CD4-positive, alpha-beta T cell (primary cell): ENCODE measurements at regions not wholly inside any gene's neighbourhood (a gene's known extent, or its start where the extent isn't known, plus 50 kb on each side); places are given as distances from the start of the nearest gene placed in this dataset.

Experiments
- ATAC-seq: fragments of 200-7000 bp; cut with Tn5 transposase; one replicate; pipeline ENCODE4 v1.10.0; 2022; ENCODE audit warnings: mild to moderate bottlenecking; ENCODE audit not compliant: poor library complexity
- CTCF ChIA-PET: fragments of 350-600 bp; sonication (Branson Sonifier 250); formaldehyde crosslinking; loops from one replicate; lab custom pipeline; 2021; ENCODE audit warnings: antibody characterized with exemption, inconsistent platforms; lab: Charles Lee
- POLR2A ChIA-PET: fragments of 350-600 bp; sonication (Branson Sonifier 250); formaldehyde crosslinking; loops from one replicate; lab custom pipeline; 2021; ENCODE audit warnings: antibody characterized with exemption, inconsistent platforms; lab: Charles Lee
- DNase-seq, 14 experiments: peaks; one replicate each; pipeline ENCODE4 v3.0.0-alpha.2; 2013 to 2020; ENCODE audit warnings: mixed read lengths in 2 of 14
- H3K27ac ChIP-seq, 2 donors: one replicate each; pipeline versions ENCODE4 v1.5.1 to v1.7.0; 2013; ENCODE audit warnings: low read length in 2 of 2, low read depth in 1 of 2, mild to moderate bottlenecking in 1 of 2
- H3K27me3 ChIP-seq, 2 experiments: 1 replicate in 1 of 2; 2 replicates in 1 of 2; pipeline versions ENCODE4 v1.6.1 to v1.7.0; 2013; ENCODE audit warnings: low read length in 2 of 2, control low read depth in 1 of 2, mild to moderate bottlenecking in 1 of 2, moderate library complexity in 1 of 2; ENCODE audit not compliant: insufficient read depth in 2 of 2, control insufficient read depth in 1 of 2
- H3K36me3 ChIP-seq: one replicate; pipeline ENCODE4 v1.6.1; 2013; ENCODE audit warnings: low read length, control low read depth; ENCODE audit not compliant: insufficient read depth
- H3K4me1 ChIP-seq: one replicate; pipeline ENCODE4 v1.6.1; 2013; ENCODE audit warnings: low read length, control low read depth; ENCODE audit not compliant: insufficient read depth
- H3K4me3 ChIP-seq: one replicate; pipeline ENCODE4 v1.5.1; 2013; ENCODE audit warnings: mild to moderate bottlenecking, low read length, moderate library complexity
- H3K9me3 ChIP-seq, 2 experiments: 1 replicate in 1 of 2; 2 replicates in 1 of 2; pipeline versions ENCODE4 v1.6.1 to v1.7.0; 2013; ENCODE audit warnings: low read length in 2 of 2, mild to moderate bottlenecking in 2 of 2, control low read depth in 1 of 2, moderate library complexity in 1 of 2; ENCODE audit not compliant: control insufficient read depth in 1 of 2, insufficient read depth in 1 of 2
- H3K27ac Mint-ChIP-seq: one replicate; pipeline ENCODE4 v1.8.0; 2020; ENCODE audit warnings: mixed read lengths
- H3K27me3 Mint-ChIP-seq: one replicate; pipeline ENCODE4 v1.8.0; 2021; ENCODE audit warnings: mixed read lengths
- H3K36me3 Mint-ChIP-seq: one replicate; pipeline ENCODE4 v1.8.0; 2021; ENCODE audit warnings: low read depth, mixed read lengths
- H3K4me1 Mint-ChIP-seq: one replicate; pipeline ENCODE4 v1.8.0; 2021; ENCODE audit warnings: low read depth, mixed read lengths
- H3K4me3 Mint-ChIP-seq: one replicate; pipeline ENCODE4 v1.8.0; 2020; ENCODE audit warnings: mild to moderate bottlenecking, mixed read lengths
- H3K9me3 Mint-ChIP-seq: one replicate; pipeline ENCODE4 v1.8.0; 2020; ENCODE audit warnings: mixed read lengths
- intact Hi-C, 2 experiments: fragments of 100-400 bp; cut with DNase I in 1 of 2; cut with micrococcal nuclease in 1 of 2; formaldehyde crosslinking; loops; one replicate each; pipeline versions ENCODE4 v1.15.1 to v1.9.0; 2023 to 2025; cut with DNase I, micrococcal nuclease
- TF ChIP-seq, protein P1 (sequence below): fragments of 200-600 bp; IDR thresholded peaks from one replicate; pipeline ENCODE4 v1.8.0; 2022; ENCODE audit warnings: antibody characterized with exemption, mild to moderate bottlenecking

DNA sequence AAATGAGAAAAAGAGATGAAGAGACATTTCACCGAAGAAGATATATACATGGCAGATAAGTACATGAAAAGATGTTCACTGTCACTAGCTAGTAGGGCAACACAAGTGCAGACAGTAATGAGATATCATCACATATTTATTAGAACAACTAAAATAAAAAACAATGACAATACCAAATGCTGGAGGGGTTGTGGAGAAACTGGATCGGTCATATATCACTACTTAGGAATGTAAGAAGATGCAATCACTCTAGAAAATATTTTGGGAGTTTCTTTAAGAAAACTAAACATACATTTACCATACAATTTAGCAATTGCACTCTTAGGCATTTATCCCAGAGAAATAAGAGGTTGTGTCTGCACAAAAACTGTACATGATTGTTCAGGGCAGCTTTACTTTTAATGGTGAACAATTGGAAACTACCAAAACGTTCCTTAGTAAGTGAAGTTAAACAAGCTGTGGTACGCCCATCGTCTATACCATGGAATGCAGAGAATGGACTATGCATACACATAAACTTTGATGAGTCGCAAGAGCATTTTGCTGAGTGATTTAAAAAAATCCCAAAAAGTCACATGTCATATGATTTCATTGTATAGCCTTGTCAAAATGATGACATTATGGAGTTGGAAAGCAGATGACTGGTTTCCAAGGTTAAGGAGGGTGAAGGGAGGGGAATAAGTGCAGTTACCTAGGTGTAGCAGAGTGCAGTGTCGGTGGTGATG is 149.0 kb upstream of the UBE3A start:
- no peak for ATAC-seq
- ChIA-PET CTCF (no interaction called here), POLR2A (no interaction called here)
- Histone ChIP-seq H3K9me3 (peaks cover 0 to 3% of the 10 kb centered on the region in 2 experiments), H3K36me3 (no peaks in the 10 kb centered on the region), H3K27me3 (no peaks in the 10 kb centered on the region), H3K4me1 (no peaks in the 10 kb centered on the region), H3K4me3 (no peak overlapping the region), H3K27ac (no peak overlapping the region)
- H3K4me1 Mint-ChIP-seq: no peaks in the 10 kb centered on the region
- H3K27me3 Mint-ChIP-seq: peaks cover 6% of the 10 kb centered on the region
- no peak overlapping the region for H3K27ac Mint-ChIP-seq
- intact Hi-C loops: no loop called here
- H3K9me3 Mint-ChIP-seq: peaks cover 6% of the 10 kb centered on the region
- TF ChIP-seq, protein P1, sequence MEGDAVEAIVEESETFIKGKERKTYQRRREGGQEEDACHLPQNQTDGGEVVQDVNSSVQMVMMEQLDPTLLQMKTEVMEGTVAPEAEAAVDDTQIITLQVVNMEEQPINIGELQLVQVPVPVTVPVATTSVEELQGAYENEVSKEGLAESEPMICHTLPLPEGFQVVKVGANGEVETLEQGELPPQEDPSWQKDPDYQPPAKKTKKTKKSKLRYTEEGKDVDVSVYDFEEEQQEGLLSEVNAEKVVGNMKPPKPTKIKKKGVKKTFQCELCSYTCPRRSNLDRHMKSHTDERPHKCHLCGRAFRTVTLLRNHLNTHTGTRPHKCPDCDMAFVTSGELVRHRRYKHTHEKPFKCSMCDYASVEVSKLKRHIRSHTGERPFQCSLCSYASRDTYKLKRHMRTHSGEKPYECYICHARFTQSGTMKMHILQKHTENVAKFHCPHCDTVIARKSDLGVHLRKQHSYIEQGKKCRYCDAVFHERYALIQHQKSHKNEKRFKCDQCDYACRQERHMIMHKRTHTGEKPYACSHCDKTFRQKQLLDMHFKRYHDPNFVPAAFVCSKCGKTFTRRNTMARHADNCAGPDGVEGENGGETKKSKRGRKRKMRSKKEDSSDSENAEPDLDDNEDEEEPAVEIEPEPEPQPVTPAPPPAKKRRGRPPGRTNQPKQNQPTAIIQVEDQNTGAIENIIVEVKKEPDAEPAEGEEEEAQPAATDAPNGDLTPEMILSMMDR: no peak
- H3K36me3 Mint-ChIP-seq: no peaks in the 10 kb centered on the region
- no peak for DNase-seq
- H3K4me3 Mint-ChIP-seq: no peak overlapping the region

DNA sequence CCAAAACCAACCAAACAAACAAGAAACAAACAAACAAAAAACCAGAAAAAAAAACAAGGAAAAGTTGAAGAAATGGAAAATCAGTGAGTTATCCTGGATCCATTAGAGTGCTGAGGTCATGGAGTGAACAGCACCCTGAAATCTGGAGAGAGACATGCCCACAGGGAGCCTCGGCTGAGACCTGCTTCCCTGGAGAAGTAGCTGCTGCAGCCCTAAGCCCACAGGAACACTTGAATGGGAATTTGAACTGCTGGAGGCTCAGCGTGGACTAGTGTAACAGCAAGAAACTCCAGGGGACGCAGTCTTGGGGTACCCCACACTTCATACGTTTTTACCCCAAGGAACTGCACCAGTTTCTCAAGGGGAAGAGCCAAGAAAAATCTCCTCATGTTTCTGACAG is 144.1 kb upstream of the UBE3A start:
- H3K36me3 Mint-ChIP-seq: no peaks in the 10 kb centered on the region
- Histone ChIP-seq H3K4me1 (no peaks in the 10 kb centered on the region), H3K9me3 (peaks cover 0 to 5% of the 10 kb centered on the region in 2 experiments), H3K27ac (no peak overlapping the region), H3K36me3 (no peaks in the 10 kb centered on the region), H3K27me3 (no peaks in the 10 kb centered on the region), H3K4me3 (no peak overlapping the region)
- POLR2A ChIA-PET: no interaction called here
- peaks cover 13% of the 10 kb centered on the region for H3K27me3 Mint-ChIP-seq
- ATAC-seq (no peak), DNase-seq (no peak)
- peaks cover 11% of the 10 kb centered on the region for H3K9me3 Mint-ChIP-seq
- intact Hi-C loops: no loop called here
- no peaks in the 10 kb centered on the region for H3K4me1 Mint-ChIP-seq
- TF ChIP-seq, protein P1: no peak
- CTCF ChIA-PET: no interaction called here
- no peak overlapping the region for H3K4me3 Mint-ChIP-seq
- H3K27ac Mint-ChIP-seq: no peak overlapping the region

DNA sequence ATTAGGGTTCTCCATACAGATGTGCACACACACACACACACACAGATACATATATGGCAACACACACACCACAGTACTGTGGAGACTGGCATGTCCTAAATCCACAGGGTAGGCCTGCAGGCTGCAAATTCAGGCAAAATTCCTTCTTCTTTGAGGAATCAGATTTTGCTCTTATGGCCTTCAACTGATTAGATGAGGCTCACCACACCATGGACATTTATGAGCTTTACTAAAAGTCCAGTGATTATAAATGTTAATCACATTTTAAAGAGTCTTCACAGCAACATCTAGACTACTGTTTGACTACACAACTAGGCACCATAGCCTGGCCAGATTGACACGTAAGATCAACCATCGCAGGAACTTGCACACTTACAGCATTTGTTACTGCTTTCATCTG is 140.3 kb upstream of the UBE3A start:
- H3K27me3 Mint-ChIP-seq: peaks cover 11% of the 10 kb centered on the region

More for the DNA sequence above, 140.3 kb upstream of the UBE3A start:
- peaks cover 11% of the 10 kb centered on the region for H3K9me3 Mint-ChIP-seq
- Histone ChIP-seq H3K27me3 (no peaks in the 10 kb centered on the region), H3K9me3 (peaks cover 0 to 5% of the 10 kb centered on the region in 2 experiments), H3K4me3 (no peak overlapping the region), H3K27ac (no peak overlapping the region), H3K4me1 (no peaks in the 10 kb centered on the region), H3K36me3 (no peaks in the 10 kb centered on the region)
- no peak for ATAC-seq
- TF ChIP-seq, protein P1: no peak
- POLR2A ChIA-PET: no interaction called here
- H3K4me3 Mint-ChIP-seq: no peak overlapping the region
- CTCF ChIA-PET: no interaction called here
- no peak overlapping the region for H3K27ac Mint-ChIP-seq
- intact Hi-C loops: no loop called here
- H3K36me3 Mint-ChIP-seq: no peaks in the 10 kb centered on the region
- H3K4me1 Mint-ChIP-seq: no peaks in the 10 kb centered on the region
- no peak for DNase-seq
